ENCODE measurements at regions not wholly inside any gene's neighbourhood (a gene's known extent, or its start where the extent isn't known, plus 50 kb on each side); places are given as distances from the start of the nearest gene placed in this dataset.

DNA sequence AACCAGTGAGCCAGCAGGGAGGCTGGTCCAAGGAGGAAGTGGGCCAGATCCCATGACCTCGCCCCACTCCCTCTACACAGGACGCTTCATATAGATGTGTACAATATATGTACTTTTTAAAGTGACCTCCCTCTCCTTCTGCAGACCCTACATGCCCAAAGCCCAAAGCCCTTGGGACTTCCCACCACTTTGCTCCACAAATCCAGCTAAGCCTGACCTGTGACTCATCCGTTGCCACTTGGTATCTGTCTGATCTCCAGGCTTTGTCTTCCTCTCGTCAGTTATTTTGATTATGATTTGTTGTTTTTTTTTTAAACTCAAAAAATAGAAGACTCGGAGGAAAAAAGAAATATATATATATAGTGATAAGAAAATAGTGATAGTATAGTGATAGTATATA is 470.8 kb downstream of the KCNJ3 start:
- no peak for DNase-seq (ENCODE audit: low read depth)
- TF ChIP-seq, protein P1, sequence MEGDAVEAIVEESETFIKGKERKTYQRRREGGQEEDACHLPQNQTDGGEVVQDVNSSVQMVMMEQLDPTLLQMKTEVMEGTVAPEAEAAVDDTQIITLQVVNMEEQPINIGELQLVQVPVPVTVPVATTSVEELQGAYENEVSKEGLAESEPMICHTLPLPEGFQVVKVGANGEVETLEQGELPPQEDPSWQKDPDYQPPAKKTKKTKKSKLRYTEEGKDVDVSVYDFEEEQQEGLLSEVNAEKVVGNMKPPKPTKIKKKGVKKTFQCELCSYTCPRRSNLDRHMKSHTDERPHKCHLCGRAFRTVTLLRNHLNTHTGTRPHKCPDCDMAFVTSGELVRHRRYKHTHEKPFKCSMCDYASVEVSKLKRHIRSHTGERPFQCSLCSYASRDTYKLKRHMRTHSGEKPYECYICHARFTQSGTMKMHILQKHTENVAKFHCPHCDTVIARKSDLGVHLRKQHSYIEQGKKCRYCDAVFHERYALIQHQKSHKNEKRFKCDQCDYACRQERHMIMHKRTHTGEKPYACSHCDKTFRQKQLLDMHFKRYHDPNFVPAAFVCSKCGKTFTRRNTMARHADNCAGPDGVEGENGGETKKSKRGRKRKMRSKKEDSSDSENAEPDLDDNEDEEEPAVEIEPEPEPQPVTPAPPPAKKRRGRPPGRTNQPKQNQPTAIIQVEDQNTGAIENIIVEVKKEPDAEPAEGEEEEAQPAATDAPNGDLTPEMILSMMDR (IDR thresholded peaks at IDR 0.05; ENCODE audit: control insufficient read depth, insufficient read depth, low read depth, low read length, missing control alignments): no peak
- no peak overlapping the region for H3K4me3 ChIP-seq (ENCODE audit: control insufficient read depth, low read depth, low read length)

DNA sequence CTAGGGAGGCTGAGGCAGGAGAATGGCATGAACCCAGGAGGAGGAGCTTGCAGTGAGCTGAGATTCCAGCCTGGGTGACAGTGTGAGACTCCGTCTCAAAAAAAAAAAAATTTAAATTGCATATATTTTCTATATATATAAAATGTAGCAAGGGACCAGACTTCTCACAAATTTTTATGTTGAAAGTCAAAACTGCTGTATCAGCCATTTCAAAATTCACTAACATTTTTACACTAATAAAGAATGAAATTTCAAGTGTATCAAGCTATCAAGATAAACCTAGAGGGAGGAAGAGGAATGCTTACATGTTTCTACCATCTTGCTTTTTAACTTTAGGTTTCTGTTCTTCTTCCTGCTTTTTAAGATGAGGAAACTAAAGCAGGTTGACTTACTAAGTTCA is 464.0 kb downstream of the KCNJ3 start:
- TF ChIP-seq, protein P1 (IDR thresholded peaks at IDR 0.05; ENCODE audit: control insufficient read depth, insufficient read depth, low read depth, low read length, missing control alignments): no peak
- H3K4me3 ChIP-seq (ENCODE audit: control insufficient read depth, low read depth, low read length): no peak overlapping the region
- no peak for DNase-seq (ENCODE audit: low read depth)

DNA sequence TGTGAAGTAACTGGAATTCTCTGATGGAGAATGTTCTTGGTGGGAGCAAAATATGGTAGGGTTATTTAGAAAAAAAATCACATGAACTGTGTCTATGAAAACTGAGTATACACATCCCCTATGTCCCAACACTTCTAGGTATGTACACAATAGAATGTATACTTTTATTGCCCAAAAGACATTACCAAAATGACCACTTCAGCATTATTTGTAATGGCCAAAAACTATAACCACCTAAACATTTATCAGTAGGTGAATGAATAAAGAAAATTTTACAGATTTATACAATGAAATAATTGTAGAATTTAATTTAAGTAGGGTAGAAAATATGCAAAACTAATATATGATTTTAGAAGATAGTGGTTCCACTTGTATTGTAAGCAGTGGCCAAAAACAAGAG is 462.8 kb downstream of the KCNJ3 start:
- TF ChIP-seq, protein P1 (IDR thresholded peaks at IDR 0.05; ENCODE audit: control insufficient read depth, insufficient read depth, low read depth, low read length, missing control alignments): no peak
- DNase-seq (ENCODE audit: low read depth): no peak

GRCh38 chr2:155157711-155158110 is 459.2 kb downstream of the KCNJ3 start:
- TF ChIP-seq, protein P1 (IDR thresholded peaks at IDR 0.05; ENCODE audit: control insufficient read depth, insufficient read depth, low read depth, low read length, missing control alignments): no peak
- no peak overlapping the region for H3K4me3 ChIP-seq (ENCODE audit: control insufficient read depth, low read depth, low read length)
- no peak for DNase-seq (ENCODE audit: low read depth)

More for the DNA sequence above, 462.8 kb downstream of the KCNJ3 start:
- H3K4me3 ChIP-seq (ENCODE audit: control insufficient read depth, low read depth, low read length): no peak overlapping the region

- TF ChIP-seq, protein P1 (IDR thresholded peaks at IDR 0.05; ENCODE audit: control insufficient read depth, insufficient read depth, low read depth, low read length, missing control alignments): no peak
- no peak for DNase-seq (ENCODE audit: low read depth)
- no peak overlapping the region for H3K4me3 ChIP-seq (ENCODE audit: control insufficient read depth, low read depth, low read length)
Observed at GRCh38 chr2:155157065-155157464, 458.6 kb downstream of the KCNJ3 start.

GRCh38 chr2:155151945-155152344 is 453.4 kb downstream of the KCNJ3 start:
- no peak for DNase-seq (ENCODE audit: low read depth)
- TF ChIP-seq, protein P1 (IDR thresholded peaks at IDR 0.05; ENCODE audit: control insufficient read depth, insufficient read depth, low read depth, low read length, missing control alignments): no peak
- no peak overlapping the region for H3K4me3 ChIP-seq (ENCODE audit: control insufficient read depth, low read depth, low read length)

DNA sequence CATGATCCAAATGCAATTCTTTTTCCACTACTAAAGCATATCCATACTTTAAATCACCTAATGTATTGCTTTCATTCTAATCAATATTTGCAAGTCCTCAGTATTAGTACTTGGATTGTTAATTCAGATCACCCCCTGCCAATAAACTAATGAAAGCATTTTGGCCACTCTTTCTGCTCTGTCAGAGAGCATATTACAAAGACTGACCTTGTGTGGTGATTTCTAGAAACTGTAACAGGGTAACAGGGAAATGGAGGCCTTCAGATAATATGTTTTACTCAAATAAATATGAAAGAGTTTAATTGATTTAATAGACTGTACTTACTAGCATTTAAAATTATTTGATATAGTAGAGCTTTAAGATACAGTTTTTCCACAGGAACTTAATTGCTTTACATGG is 453.0 kb downstream of the KCNJ3 start:
- no peak overlapping the region for H3K4me3 ChIP-seq (ENCODE audit: control insufficient read depth, low read depth, low read length)
- TF ChIP-seq, protein P1 (IDR thresholded peaks at IDR 0.05; ENCODE audit: control insufficient read depth, insufficient read depth, low read depth, low read length, missing control alignments): no peak
- no peak for DNase-seq (ENCODE audit: low read depth)

All from AG09309 (cell line).